ENCODE measurements at regions not wholly inside any gene's neighbourhood (a gene's known extent, or its start where the extent isn't known, plus 50 kb on each side); places are given as distances from the start of the nearest gene placed in this dataset.

DNA sequence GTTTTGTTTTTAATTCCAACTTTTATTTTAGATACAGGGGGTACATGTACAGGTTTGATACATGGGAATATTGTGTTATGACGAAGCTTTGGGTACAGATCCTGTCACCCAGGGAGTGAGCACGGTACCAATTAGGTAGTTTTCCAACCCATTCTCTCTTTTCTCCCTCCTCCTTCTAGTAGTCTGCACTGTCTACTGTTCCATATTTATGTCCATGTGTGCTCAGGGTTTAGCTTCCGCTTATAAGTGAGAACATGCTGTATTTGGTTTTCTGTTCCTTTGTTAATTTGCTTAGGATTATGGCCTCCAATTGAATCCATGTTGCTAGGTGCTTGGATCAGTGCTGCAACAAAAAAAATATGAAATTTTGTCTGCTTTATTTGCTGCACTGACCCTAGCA, 659.3 kb upstream of the TMEFF2 start:
- ChIA-PET POLR2A (ENCODE audit: unreplicated experiment) (no interaction called here), CTCF (no interaction called here)
- DNase-seq = no peak
- Histone ChIP-seq H3K27ac (no peak overlapping the region), H3K4me2 (no peak overlapping the region), H3K27me3 (ENCODE audit: insufficient read depth, low read depth) (no peaks in the 10 kb centered on the region), H2AFZ (no peak overlapping the region), H3K9me3 (ENCODE audit: insufficient read depth, low read depth) (no peaks in the 10 kb centered on the region), H3K36me3 (ENCODE audit: low read depth) (no peaks in the 10 kb centered on the region), H3K4me1 (replicated peaks; ENCODE audit: insufficient read depth) (no peaks in the 10 kb centered on the region), H3F3A (ENCODE audit: insufficient read depth, low read depth) (no peaks in the 10 kb centered on the region), H4K20me1 (ENCODE audit: insufficient read depth) (no peaks in the 10 kb centered on the region), H3K9me2 (ENCODE audit: insufficient read depth) (no peaks in the 10 kb centered on the region), H3K4me3 (no peak overlapping the region), H3K79me2 (ENCODE audit: low read depth) (no peaks in the 10 kb centered on the region)
- no TSS peak for BruUV-seq (replicated peaks)
- intact Hi-C loops (cut with micrococcal nuclease; ENCODE audit: unreplicated experiment) = no loop called here
- no peak for TF ChIP-seq EZH2 (IDR thresholded peaks at IDR 0.05; ENCODE audit: low read depth)
- TF ChIP-seq, protein P1, sequence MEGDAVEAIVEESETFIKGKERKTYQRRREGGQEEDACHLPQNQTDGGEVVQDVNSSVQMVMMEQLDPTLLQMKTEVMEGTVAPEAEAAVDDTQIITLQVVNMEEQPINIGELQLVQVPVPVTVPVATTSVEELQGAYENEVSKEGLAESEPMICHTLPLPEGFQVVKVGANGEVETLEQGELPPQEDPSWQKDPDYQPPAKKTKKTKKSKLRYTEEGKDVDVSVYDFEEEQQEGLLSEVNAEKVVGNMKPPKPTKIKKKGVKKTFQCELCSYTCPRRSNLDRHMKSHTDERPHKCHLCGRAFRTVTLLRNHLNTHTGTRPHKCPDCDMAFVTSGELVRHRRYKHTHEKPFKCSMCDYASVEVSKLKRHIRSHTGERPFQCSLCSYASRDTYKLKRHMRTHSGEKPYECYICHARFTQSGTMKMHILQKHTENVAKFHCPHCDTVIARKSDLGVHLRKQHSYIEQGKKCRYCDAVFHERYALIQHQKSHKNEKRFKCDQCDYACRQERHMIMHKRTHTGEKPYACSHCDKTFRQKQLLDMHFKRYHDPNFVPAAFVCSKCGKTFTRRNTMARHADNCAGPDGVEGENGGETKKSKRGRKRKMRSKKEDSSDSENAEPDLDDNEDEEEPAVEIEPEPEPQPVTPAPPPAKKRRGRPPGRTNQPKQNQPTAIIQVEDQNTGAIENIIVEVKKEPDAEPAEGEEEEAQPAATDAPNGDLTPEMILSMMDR (conservative IDR thresholded peaks at IDR 0.05) = no peak

DNA sequence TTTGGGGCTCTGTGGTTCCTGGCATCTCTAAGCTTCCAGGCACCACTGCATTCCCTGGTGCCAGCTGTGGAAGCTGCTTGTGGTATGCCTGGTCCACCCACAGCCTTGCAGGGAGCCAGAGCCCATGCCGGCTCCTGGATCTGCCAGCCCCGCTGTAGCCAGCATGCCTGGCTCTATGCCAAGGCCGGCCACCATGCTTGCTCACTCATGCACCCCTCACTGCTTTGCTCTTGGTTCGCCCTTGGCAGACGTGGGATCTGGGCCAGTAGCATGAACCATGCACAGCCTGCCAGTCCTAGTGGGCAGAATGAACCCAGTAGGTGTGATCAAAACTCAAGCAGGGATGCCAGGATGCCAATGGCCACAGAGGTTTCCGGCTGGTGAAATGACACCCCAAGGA, 634.2 kb upstream of the TMEFF2 start:
- Histone ChIP-seq H3K27ac (no peak overlapping the region), H4K20me1 (ENCODE audit: insufficient read depth) (no peaks in the 10 kb centered on the region), H3F3A (ENCODE audit: insufficient read depth, low read depth) (no peaks in the 10 kb centered on the region), H3K27me3 (ENCODE audit: insufficient read depth, low read depth) (no peaks in the 10 kb centered on the region), H3K4me1 (replicated peaks; ENCODE audit: insufficient read depth) (no peaks in the 10 kb centered on the region), H3K4me2 (no peak overlapping the region), H3K9me3 (ENCODE audit: insufficient read depth, low read depth) (no peaks in the 10 kb centered on the region), H3K79me2 (ENCODE audit: low read depth) (no peaks in the 10 kb centered on the region), H3K9me2 (ENCODE audit: insufficient read depth) (no peaks in the 10 kb centered on the region), H2AFZ (no peak overlapping the region), H3K4me3 (no peak overlapping the region), H3K36me3 (ENCODE audit: low read depth) (no peaks in the 10 kb centered on the region)
- TF ChIP-seq EZH2 (IDR thresholded peaks at IDR 0.05; ENCODE audit: low read depth) = no peak
- TF ChIP-seq, protein P1 (conservative IDR thresholded peaks at IDR 0.05) = no peak
- POLR2A ChIA-PET (ENCODE audit: unreplicated experiment) = no interaction called here
- intact Hi-C loops (cut with micrococcal nuclease; ENCODE audit: unreplicated experiment) = no loop called here
- DNase-seq = no peak
- BruUV-seq (replicated peaks) = no TSS peak
- CTCF ChIA-PET = no interaction called here

DNA sequence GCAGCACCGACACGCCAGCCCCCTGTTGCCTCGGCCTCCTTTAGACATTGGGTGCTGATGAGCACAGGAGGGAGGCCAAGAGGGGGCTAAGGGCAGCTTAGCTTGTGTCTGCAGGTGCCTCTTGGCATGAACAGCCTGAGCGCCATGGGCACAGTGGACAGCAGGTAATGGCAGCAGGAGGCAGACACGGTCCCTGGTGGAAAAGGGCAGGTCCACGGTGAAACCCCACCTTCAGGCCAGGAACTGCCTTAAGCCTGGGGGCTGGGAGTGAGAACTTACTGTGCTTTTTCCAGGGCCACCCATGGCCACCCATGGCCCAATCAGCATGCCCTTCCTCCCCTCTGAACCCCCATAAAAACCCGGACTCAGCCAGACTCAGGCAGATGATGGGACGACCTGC, 633.4 kb upstream of the TMEFF2 start:
- ChIA-PET POLR2A (ENCODE audit: unreplicated experiment) (no interaction called here), CTCF (no interaction called here)

More for the DNA sequence above, 633.4 kb upstream of the TMEFF2 start:
- no peaks in the 10 kb centered on the region for H3F3A ChIP-seq (ENCODE audit: insufficient read depth, low read depth)
- DNase-seq = no peak
- no peaks in the 10 kb centered on the region for H3K9me3 ChIP-seq (ENCODE audit: insufficient read depth, low read depth)
- no peak overlapping the region for H2AFZ ChIP-seq
- no peak overlapping the region for H3K4me2 ChIP-seq
- intact Hi-C loops (cut with micrococcal nuclease; ENCODE audit: unreplicated experiment) = no loop called here
- no peak for TF ChIP-seq EZH2 (IDR thresholded peaks at IDR 0.05; ENCODE audit: low read depth)
- TF ChIP-seq, protein P1 (conservative IDR thresholded peaks at IDR 0.05) = no peak
- H3K4me3 ChIP-seq = no peak overlapping the region
- no peaks in the 10 kb centered on the region for H3K9me2 ChIP-seq (ENCODE audit: insufficient read depth)
- BruUV-seq (replicated peaks) = no TSS peak
- no peaks in the 10 kb centered on the region for H3K27me3 ChIP-seq (ENCODE audit: insufficient read depth, low read depth)
- H3K79me2 ChIP-seq (ENCODE audit: low read depth) = no peaks in the 10 kb centered on the region
- H3K36me3 ChIP-seq (ENCODE audit: low read depth) = no peaks in the 10 kb centered on the region
- H4K20me1 ChIP-seq (ENCODE audit: insufficient read depth) = no peaks in the 10 kb centered on the region
- no peaks in the 10 kb centered on the region for H3K4me1 ChIP-seq (replicated peaks; ENCODE audit: insufficient read depth)
- no peak overlapping the region for H3K27ac ChIP-seq

Data from PC-9 (cell line).